ENCODE measurements at regions not wholly inside any gene's neighbourhood (a gene's known extent, or its start where the extent isn't known, plus 50 kb on each side); places are given as distances from the start of the nearest gene placed in this dataset.

- TF ChIP-seq FOXJ3 (CRISPR knock-in tag; IDR thresholded peaks at IDR 0.05; ENCODE audit: borderline replicate concordance), result no peak
Measured at GRCh38 chr3:177426106-177426877, 229.0 kb upstream of the TBL1XR1 start (continued).

GRCh38 chr3:177426878-177427495 is 229.7 kb upstream of the TBL1XR1 start:
- ATAC-seq, result no peak
- no peak overlapping the region for H3K27ac Mint-ChIP-seq
- peaks cover 56% of the 10 kb centered on the region for H3K4me1 Mint-ChIP-seq
- H3K9me3 Mint-ChIP-seq, result no peaks in the 10 kb centered on the region
- no peaks in the 10 kb centered on the region for H3K27me3 Mint-ChIP-seq (ENCODE audit: low read depth)
- H3K4me3 Mint-ChIP-seq, result no peak overlapping the region
- ChIA-PET CTCF (interaction anchor here (0.6 kb wide), 1 partner anchor 49 kb away, joined by 3 read pairs; no protein-coding TSS in a partner anchor), POLR2A (no interaction called here)
- no peak for DNase-seq (ENCODE audit: low spot score)
- no peaks in the 10 kb centered on the region for H3K36me3 Mint-ChIP-seq
- TF ChIP-seq ELF4 (CRISPR knock-in tag; IDR thresholded peaks at IDR 0.05; ENCODE audit: low read depth) (no peak), PRDM15 (CRISPR knock-in tag; IDR thresholded peaks at IDR 0.05) (no peak), CREM (CRISPR knock-in tag; IDR thresholded peaks at IDR 0.05) (no peak), ZNF138 (CRISPR knock-in tag; conservative IDR thresholded peaks at IDR 0.05) (no peak), ATF1 (CRISPR knock-in tag; IDR thresholded peaks at IDR 0.05) (no peak), ZNF396 (CRISPR knock-in tag; IDR thresholded peaks at IDR 0.05; ENCODE audit: borderline replicate concordance) (no peak), ATF3 (CRISPR knock-in tag; conservative IDR thresholded peaks at IDR 0.05) (no peak), RORB (CRISPR knock-in tag; IDR thresholded peaks at IDR 0.05) (no peak), ZBTB21 (CRISPR knock-in tag; IDR thresholded peaks at IDR 0.05; ENCODE audit: borderline replicate concordance) (no peak), TP53 (CRISPR knock-in tag; IDR thresholded peaks at IDR 0.05) (no peak), NR3C1 (CRISPR knock-in tag; conservative IDR thresholded peaks at IDR 0.05; ENCODE audit: low read depth) (no peak)
- TF ChIP-seq, protein P1, sequence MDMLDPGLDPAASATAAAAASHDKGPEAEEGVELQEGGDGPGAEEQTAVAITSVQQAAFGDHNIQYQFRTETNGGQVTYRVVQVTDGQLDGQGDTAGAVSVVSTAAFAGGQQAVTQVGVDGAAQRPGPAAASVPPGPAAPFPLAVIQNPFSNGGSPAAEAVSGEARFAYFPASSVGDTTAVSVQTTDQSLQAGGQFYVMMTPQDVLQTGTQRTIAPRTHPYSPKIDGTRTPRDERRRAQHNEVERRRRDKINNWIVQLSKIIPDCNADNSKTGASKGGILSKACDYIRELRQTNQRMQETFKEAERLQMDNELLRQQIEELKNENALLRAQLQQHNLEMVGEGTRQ (CRISPR knock-in tag; IDR thresholded peaks at IDR 0.05), result no peak
- TF ChIP-seq, protein P2, sequence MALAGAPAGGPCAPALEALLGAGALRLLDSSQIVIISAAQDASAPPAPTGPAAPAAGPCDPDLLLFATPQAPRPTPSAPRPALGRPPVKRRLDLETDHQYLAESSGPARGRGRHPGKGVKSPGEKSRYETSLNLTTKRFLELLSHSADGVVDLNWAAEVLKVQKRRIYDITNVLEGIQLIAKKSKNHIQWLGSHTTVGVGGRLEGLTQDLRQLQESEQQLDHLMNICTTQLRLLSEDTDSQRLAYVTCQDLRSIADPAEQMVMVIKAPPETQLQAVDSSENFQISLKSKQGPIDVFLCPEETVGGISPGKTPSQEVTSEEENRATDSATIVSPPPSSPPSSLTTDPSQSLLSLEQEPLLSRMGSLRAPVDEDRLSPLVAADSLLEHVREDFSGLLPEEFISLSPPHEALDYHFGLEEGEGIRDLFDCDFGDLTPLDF (CRISPR knock-in tag; IDR thresholded peaks at IDR 0.05), result no peak
- TF ChIP-seq, protein P3, sequence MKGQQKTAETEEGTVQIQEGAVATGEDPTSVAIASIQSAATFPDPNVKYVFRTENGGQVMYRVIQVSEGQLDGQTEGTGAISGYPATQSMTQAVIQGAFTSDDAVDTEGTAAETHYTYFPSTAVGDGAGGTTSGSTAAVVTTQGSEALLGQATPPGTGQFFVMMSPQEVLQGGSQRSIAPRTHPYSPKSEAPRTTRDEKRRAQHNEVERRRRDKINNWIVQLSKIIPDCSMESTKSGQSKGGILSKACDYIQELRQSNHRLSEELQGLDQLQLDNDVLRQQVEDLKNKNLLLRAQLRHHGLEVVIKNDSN (CRISPR knock-in tag; IDR thresholded peaks at IDR 0.05), result no peak
- TF ChIP-seq, protein P4, sequence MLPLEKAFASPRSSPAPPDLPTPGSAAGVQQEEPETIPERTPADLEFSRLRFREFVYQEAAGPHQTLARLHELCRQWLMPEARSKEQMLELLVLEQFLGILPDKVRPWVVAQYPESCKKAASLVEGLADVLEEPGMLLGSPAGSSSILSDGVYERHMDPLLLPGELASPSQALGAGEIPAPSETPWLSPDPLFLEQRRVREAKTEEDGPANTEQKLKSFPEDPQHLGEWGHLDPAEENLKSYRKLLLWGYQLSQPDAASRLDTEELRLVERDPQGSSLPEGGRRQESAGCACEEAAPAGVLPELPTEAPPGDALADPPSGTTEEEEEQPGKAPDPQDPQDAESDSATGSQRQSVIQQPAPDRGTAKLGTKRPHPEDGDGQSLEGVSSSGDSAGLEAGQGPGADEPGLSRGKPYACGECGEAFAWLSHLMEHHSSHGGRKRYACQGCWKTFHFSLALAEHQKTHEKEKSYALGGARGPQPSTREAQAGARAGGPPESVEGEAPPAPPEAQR (CRISPR knock-in tag; IDR thresholded peaks at IDR 0.05), result no peak
